ENCODE measurements at regions not wholly inside any gene's neighbourhood (a gene's known extent, or its start where the extent isn't known, plus 50 kb on each side); places are given as distances from the start of the nearest gene placed in this dataset.
"Not testable (repeated sequence)": the region's sequence is repeated elsewhere in the genome, so short reads cannot be mapped to it uniquely, and the experiment has no call there.

GRCh38 chr7:115789473-115789872, 241.1 kb downstream of the TFEC start:
- not testable (repeated sequence) for DNase-seq

DNA sequence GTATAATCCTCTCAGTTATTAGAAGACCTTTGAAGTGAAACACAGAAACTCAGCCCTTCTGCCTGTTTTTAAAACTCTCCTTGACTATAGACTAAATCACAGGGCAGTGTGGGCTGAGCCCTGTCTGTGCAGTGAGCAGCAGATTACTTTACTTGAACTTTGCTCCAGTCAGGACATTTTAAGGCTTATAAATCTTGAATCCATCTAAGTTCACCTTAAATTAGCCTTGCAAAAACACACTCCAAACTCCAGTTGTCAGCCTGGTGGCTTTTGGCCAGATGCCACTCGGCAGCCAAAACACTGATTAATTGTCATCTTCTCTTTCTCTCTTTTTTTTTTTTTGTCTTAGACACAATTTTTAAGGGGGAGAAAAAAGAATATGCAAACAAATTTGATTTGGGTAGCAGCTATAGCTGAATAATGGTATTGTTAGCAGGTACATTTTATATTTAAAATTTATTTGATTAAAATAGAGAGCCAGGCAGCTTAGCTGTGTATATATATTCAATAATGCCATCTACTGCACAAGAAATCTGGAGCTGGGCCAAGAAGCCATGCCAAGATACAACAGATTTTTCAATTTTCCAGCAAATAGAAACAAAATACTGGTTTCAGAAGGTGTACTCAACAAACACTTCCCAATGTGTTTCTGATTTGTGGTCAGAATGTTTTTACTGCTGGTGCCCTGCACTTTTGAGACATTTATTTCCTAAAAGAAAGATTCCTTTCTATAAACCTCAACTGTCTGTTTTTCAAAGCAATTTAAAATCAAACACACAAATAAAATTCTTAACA, 247.7 kb downstream of the TFEC start:
- DNase-seq, result peak; percentile 57

DNA sequence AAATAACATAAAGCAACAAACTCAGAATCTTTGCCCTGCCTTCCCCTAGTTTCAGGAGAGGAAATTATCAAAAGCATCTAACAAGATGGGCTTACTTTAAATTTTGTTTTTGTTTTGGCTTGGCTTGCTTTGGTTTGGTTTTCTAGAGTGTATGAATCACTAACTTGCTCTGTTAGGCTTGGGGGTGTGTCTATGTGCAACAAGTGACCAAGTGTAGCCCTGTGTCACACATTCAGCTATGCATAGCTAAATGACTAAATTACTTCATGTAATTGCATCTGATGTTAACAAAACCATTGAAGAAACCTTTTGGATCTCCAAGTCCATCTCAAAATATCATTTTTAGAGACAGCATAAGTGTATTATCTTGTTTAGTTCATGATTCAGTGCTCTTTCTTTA, 251.0 kb downstream of the TFEC start:
- DNase-seq, result no peak

DNA sequence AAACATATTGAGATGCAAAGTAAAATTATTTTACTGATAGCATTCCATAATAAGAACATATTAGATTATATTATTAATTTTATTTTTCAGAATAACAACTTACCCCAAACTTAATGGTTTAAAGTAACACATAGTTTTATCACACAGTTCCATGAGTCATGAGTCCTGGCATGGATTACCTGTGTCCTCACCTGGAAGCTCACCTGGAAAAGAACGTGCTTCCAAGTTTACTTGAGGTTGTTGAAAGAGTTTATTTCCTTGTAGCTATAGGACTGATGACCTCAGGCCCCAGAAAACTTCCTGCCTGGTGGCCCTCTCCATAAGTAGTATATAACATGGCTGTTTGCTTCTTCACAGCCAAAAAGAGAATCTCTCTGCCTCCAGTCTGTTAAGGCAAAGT, 254.6 kb downstream of the TFEC start:
- no peak for DNase-seq

DNA sequence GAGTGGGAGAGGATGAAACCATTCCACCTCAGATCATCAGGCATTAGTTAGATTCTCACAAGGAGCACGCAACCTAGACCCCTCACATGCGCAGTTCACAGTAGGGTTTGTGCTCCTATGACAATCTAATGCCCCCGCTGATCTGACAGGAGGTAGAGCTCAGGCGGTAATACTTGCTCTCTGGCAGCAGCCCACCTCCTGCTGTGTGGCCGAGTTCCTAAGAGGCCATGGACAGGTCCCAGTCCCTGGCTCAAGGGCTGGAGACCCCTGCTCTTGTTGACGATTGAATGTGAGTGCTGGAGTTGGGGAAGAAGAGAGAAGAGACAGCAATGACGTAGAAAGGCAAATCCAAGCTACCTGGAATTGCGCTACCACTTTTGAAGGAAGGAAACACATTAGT, 267.2 kb downstream of the TFEC start:
- DNase-seq, result no peak

DNA sequence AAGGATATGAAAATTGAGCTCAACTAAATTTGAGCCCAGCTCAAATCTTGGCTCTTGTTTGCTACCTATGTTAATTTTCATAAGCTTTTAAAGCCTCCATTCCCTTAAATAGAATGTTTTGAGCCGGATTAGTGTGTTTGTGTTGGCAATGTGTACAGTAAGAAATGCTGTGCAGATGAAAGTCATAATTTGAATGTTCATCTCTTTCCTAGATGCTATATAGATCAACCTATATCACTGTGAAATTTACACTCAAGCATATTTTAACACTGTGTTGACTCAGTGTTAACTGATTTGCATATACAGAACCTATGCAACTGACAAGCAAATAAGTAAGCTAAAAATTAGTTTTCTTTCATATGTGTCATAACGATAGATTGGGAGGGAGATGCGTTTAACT, 272.5 kb downstream of the TFEC start:
- no peak for DNase-seq

GRCh38 chr7:115754226-115754625, 276.3 kb downstream of the TFEC start:
- no peak for DNase-seq

- peak; percentile 13 for DNase-seq
These were observed 280.6 kb downstream of the TFEC start for GRCh38 chr7:115749924-115750323.

DNA sequence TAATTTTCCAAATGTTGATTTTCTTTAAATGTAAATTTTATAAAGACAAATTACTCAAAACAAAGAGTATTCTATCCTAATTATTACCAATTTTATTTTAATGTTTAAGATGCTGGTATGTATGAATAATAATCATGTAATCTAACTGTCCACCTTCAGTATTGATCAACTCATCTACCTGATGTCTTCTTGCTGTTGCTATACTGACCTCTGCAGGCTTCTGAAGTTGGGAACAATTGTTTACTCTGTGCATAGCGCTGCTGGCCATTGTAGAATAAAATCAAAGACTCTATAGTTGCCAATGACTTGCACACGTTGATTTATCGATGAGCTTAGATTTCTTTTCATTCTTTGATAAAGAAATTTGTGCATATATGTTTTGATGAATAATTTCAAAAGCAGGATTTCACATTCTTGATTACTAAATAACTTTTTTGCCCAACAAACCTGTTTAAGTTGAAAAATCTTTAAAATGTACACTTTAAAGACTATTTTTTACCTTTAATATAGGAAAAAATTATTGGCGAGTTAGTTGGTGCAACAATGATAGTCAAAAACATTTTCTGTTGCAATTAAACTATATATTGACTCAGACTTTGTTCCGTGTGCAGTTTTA, 282.3 kb downstream of the TFEC start:
- peak; percentile 33 for DNase-seq

- no peak for DNase-seq
These were observed 283.4 kb downstream of the TFEC start for GRCh38 chr7:115747174-115747573.

DNA sequence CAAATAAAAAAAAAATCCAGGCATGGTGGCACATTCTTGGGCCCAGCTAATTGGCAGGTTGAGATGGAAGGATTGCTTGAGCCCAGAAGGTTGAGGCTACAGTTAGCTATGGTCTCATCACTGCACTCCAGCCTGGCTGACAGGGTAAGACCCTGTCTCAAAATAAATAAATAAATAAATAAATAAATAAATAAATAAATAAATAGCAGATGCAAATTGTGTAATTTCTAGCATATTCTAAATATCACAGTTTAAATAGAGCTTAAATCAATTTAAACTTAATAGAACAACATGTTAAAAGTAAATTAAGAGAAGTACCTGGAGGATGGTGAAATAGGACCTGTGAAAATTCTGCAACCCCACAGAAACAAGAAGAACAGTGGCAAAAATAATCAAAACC, 290.5 kb downstream of the TFEC start:
- DNase-seq, result no peak

DNA sequence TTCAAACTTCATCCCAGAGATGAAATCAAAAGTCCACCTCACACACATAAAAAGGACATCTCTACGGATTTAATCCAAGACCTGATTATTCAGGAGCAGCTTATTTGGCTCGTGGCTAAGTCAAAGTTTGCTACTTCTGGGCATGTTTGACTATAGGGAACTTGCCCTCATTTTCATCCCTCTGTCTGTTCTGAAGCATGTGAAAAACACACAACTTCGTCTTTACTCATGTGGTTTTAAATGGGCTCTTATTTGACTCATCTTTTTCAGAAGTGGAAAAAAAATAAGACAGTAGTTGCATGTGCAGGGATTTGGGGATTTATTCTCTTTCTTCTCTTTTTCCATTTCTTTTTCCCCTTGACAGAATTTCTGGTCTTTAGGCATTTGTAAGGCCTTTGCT, 295.9 kb downstream of the TFEC start:
- no peak for DNase-seq

DNA sequence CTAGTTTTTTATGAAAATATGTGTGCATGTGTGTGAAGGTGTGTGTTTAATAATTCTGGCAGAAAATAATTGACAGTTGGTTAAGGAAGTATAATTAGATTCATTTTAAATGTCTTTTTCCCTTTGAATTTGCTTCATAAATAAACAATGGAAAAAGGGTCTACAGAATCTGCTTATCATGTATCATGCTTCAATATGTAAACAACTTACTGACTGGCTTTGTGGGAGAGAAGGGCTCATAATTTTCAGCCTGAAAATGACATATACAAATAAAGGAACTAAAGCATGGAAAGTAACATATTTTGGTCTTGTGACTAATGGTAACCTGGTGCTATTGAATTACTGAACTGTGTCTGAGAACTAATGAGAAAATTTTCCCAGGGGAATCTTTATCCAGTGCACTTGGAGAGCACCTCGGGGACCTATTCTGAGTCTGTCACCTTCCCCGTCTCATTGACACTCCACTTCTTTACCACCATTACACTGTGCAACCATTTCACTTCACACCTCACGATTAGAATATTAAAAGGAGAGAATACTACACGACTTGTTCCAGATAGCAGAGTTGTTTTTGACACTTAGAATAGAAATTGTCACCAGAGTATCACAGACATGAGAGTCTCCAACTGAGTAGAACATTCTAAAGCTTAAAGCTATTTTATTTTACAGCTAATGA, 298.6 kb downstream of the TFEC start:
- DNase-seq, result peak; percentile 37

GRCh38 chr7:115728518-115728917, 302.0 kb downstream of the TFEC start:
- DNase-seq, result peak; percentile 77

GRCh38 chr7:115724400-115725056, 306.0 kb downstream of the TFEC start:
- DNase-seq, result peak; percentile 96

- DNase-seq, result no peak
These were observed 308.1 kb downstream of the TFEC start for GRCh38 chr7:115722302-115722977.

GRCh38 chr7:115721293-115722217, 309.0 kb downstream of the TFEC start:
- no peak for DNase-seq

DNA sequence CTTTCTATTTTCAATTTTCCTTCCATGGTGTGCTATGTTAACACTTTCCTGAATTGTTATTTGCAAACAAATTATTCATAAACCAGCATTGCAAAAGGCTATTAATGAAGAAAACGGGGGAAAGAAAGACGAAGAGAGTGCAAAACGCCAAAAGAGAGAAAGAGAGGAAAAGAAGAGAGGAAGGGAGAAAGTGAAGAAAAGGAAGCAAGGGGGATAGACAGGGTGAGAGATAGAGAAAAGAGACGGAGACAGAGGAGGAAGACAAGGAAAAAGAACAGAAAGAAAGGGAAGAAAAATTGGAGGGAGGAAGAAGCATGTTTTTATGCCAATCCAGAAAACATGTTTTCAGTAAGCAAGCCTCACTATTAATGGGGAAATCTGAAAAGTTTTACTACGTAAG, 310.6 kb downstream of the TFEC start:
- no peak for DNase-seq

DNA sequence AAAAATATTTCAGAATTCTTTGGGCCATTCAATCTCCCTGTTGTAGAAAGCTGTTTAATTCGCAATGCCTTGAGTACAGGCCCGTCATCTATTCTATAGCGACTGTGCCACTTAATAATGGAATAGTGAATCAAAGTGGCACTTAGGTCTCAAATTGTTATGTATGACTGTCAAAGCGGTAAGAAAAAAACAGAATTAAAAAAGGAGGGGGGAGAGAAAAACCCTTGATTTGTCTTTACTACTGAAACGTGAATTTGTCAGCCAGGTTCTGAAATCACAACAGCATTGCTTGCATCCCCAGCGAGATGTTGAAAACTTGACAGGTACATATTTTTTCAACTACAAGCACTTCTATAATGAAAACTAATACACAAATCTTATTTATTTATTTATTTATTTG, 320.9 kb downstream of the TFEC start:
- DNase-seq, result no peak

- DNase-seq, result no peak
These were observed 322.6 kb downstream of the TFEC start for GRCh38 chr7:115708013-115708341.

DNA sequence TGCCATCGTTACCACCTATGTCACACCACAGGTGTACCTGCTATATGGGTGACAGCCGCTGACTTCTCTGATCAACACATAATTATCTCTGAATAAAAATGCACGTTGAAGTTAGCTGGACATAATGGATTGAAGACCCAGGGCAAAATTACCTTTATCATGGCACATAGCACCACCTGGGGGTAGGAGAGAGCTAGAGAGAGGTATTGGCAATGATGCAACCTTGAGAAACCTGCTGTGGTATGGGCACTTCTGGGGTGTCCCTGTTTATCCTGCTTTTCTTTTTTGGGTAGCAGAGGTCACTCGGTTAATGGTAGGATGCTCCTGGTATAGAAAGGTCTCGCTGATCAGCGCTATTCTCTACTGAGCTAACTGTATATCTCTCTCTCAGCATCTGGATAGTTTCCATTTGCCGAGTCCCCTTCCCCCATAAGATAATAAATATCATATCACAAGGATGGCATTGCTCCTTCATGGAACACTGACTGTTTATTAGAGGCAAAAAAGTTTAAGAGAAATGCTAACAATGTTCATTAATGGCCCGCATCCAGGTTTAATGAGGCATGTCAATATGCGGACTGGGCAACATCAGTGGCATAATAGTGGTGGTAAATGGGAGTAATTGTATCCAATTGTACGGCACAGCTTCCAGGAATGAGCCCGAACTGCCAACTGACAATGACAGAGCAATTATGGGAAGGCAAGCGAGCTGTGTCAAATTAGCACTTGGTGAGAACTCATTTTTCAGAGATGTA, 323.1 kb downstream of the TFEC start:
- DNase-seq, result peak; percentile 87
